GM12878 (cell line): ENCODE measurements at regions not wholly inside any gene's neighbourhood (a gene's known extent, or its start where the extent isn't known, plus 50 kb on each side); places are given as distances from the start of the nearest gene placed in this dataset.
"Not testable (repeated sequence)": the region's sequence is repeated elsewhere in the genome, so short reads cannot be mapped to it uniquely, and the experiment has no call there.

Experiments
- ATAC-seq: fragments of 200-7000 bp; cut with Tn5 transposase; 3 replicates; pipeline ENCODE4 v1.9.1; 2020; ENCODE audit warnings: mild to moderate bottlenecking, moderate library complexity
- BruUV-seq: library from RNA; stranded (reverse); fragments of 400-500 nt; replicated peaks from 2 replicates; lab custom pipeline; 2021; lab: Mats Ljungman, UMichigan
- CTCF ChIA-PET: fragments of 300-600 bp; sonication (Branson Sonifier 250); formaldehyde crosslinking; extraction: SDS; loops from one replicate; lab custom pipeline; 2021; ENCODE audit warnings: inconsistent platforms; lab: Yijun Ruan, JAX
- POLR2A ChIA-PET: fragments of 350-600 bp; formaldehyde crosslinking; extraction: SDS; loops from one replicate; lab custom pipeline; 2021; ENCODE audit warnings: inconsistent platforms; lab: Charles Lee
- RAD21 ChIA-PET: fragments of 300-600 bp; sonication (Branson Sonifier 250); formaldehyde crosslinking; loops from one replicate; lab custom pipeline; 2023; ENCODE audit warnings: antibody characterized with exemption; ENCODE audit not compliant: unreplicated experiment; lab: Charles Lee
- SMC1A ChIA-PET: fragments of 300-600 bp; sonication (Branson Sonifier 250); formaldehyde crosslinking; loops from one replicate; lab custom pipeline; 2023; ENCODE audit not compliant: unreplicated experiment, uncharacterized antibody; lab: Charles Lee
- DNase-seq: peaks from one replicate; pipeline ENCODE4 v3.0.0-alpha.2; 2011; ENCODE audit warnings: low read depth, low spot score
- FAIRE-seq: peaks from 3 replicates; lab custom pipeline; 2011; peaks lifted over from hg19 to GRCh38; lab: Jason Lieb, UNC
- H2AFZ ChIP-seq: 2 replicates; pipeline ENCODE4 v1.6.0; 2011; ENCODE audit warnings: low read depth, low read length, control low read depth; ENCODE audit not compliant: control insufficient read depth
- H3K27ac ChIP-seq: 2 replicates; pipeline ENCODE4 v1.5.1; 2011; ENCODE audit warnings: control low read depth; ENCODE audit not compliant: control insufficient read depth, insufficient read depth
- H3K27me3 ChIP-seq, 2 experiments: replicated peaks in 1 of 2; 2 replicates each; pipeline versions ENCODE4 v1.6.0 to v1.6.1; 2011; ENCODE audit warnings: low read length in 1 of 2; ENCODE audit not compliant: control insufficient read depth in 2 of 2, insufficient read depth in 2 of 2
- H3K36me3 ChIP-seq, 2 experiments: 2 replicates each; pipeline ENCODE4 v1.5.1; 2011; ENCODE audit warnings: low read length in 1 of 2; ENCODE audit not compliant: control insufficient read depth in 2 of 2, insufficient read depth in 2 of 2
- H3K4me1 ChIP-seq: 2 replicates; pipeline ENCODE4 v1.6.1; 2011; ENCODE audit warnings: mild to moderate bottlenecking, low read length, moderate library complexity, mixed read lengths; ENCODE audit not compliant: control insufficient read depth, insufficient read depth
- H3K4me2 ChIP-seq: 2 replicates; pipeline ENCODE4 v1.6.0; 2011; ENCODE audit warnings: control low read depth; ENCODE audit not compliant: control insufficient read depth, insufficient read depth
- H3K4me3 ChIP-seq: fragments of 200-600 bp; sonication (generic); 2 replicates; pipeline ENCODE4 v1.5.1; 2016
- H3K79me2 ChIP-seq: 2 replicates; pipeline ENCODE4 v1.6.0; 2011; ENCODE audit warnings: low read length; ENCODE audit not compliant: control insufficient read depth, insufficient read depth
- H3K9ac ChIP-seq: 2 replicates; pipeline ENCODE4 v1.8.0; 2011; ENCODE audit warnings: low read length, control low read depth, mixed read lengths; ENCODE audit not compliant: control insufficient read depth, insufficient read depth
- H3K9me3 ChIP-seq: replicated peaks from 3 replicates; pipeline ENCODE4 v1.5.1; 2011; ENCODE audit warnings: mild to moderate bottlenecking, low read length; ENCODE audit not compliant: control insufficient read depth, insufficient read depth
- H4K20me1 ChIP-seq: 2 replicates; pipeline ENCODE4 v1.6.0; 2011; ENCODE audit not compliant: control insufficient read depth, insufficient read depth
- GATAD2B ChIP-seq: fragments of 450-650 bp; conservative IDR thresholded peaks from 2 replicates; pipeline ENCODE4 v1.6.1; 2017; ENCODE audit warnings: low read depth, mild to moderate bottlenecking, moderate library complexity
- KDM1A ChIP-seq: fragments of 200-600 bp; sonication (generic); IDR thresholded peaks from 2 replicates; pipeline ENCODE4 v1.6.1; 2016; ENCODE audit warnings: borderline replicate concordance
- SREBF1 ChIP-seq: IDR thresholded peaks from 2 replicates; pipeline ENCODE4 v1.6.1; 2012; ENCODE audit warnings: mild to moderate bottlenecking, low read length
- WGBS: methylation state at CpG from one replicate; pipeline ENCODE4 v1.1.6; 2016; ENCODE audit warnings: low lambda C conversion rate; ENCODE audit not compliant: insufficient replicate concordance, insufficient coverage; ENCODE audit errors: missing lambda C conversion rate; 5-methylcytosine and 5-hydroxymethylcytosine counted together
- in situ Hi-C: fragments of 300-500 bp; cut with MboI; formaldehyde crosslinking; loops from 9 replicates; pipeline ENCODE4 v1.14.3; 2018; ENCODE audit warnings: mixed read lengths
- intact Hi-C: fragments of 100-400 bp; cut with micrococcal nuclease; formaldehyde crosslinking; loops from one replicate; pipeline ENCODE4 v1.14.2; 2022; ENCODE audit not compliant: unreplicated experiment

- Histone ChIP-seq H2AFZ (no peak overlapping the region), H3K4me1 (no peaks in the 10 kb centered on the region), H4K20me1 (no peaks in the 10 kb centered on the region), H3K4me3 (no peak overlapping the region), H3K36me3 (no peaks in the 10 kb centered on the region), H3K9ac (no peak overlapping the region), H3K27ac (no peak overlapping the region), H3K4me2 (no peak overlapping the region), H3K79me2 (no peaks in the 10 kb centered on the region), H3K27me3 (no peaks in the 10 kb centered on the region; a peak in 1 of 4 replicates), H3K9me3 (no peaks in the 10 kb centered on the region)
- ATAC-seq = no peak
- no TSS peak for BruUV-seq
- 33% methylated on average over 10 of the region's 10 CpGs for WGBS
- intact Hi-C loops = no loop called here
- in situ Hi-C loops = no loop called here
- DNase-seq = no peak
- CTCF ChIA-PET = interaction anchor here (0.6 kb wide), 1 partner anchor 340 kb away, joined by 3 read pairs; no protein-coding TSS in a partner anchor
- SMC1A ChIA-PET = no interaction called here
- POLR2A ChIA-PET = no interaction called here
- no peak for TF ChIP-seq KDM1A
- TF ChIP-seq GATAD2B = no peak
- no peak for TF ChIP-seq SREBF1
- RAD21 ChIA-PET = no interaction called here
- no peak for FAIRE-seq
These were observed 152.0 kb upstream of the IRS2 start for GRCh38 chr13:109938255-109938936.

DNA sequence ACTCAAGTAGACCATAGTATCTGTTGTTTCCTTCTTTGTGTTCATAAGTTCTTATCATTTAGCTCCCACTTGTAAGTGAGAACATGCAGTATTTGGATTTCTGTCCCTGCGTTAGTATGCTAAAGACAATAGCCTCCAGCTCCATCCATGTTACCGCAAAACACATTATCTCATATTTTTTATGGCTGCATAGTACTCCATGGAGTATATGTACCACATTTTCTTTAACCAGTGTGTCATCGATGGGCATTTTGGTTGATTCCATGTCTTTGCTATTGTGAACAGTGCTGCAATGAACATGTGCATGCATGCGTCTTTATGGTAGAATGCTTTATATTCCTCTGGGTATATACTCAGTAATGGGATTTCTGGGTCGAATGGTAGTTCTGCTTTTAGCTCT lies 148.1 kb upstream of the IRS2 start:
- H3K27ac ChIP-seq, H3K4me2 ChIP-seq, ATAC-seq, H3K9me3 ChIP-seq, SMC1A ChIA-PET, H3K4me3 ChIP-seq, RAD21 ChIA-PET, H3K79me2 ChIP-seq, H3K27me3 ChIP-seq, H2AFZ ChIP-seq, H3K36me3 ChIP-seq, H3K4me1 ChIP-seq, FAIRE-seq, POLR2A ChIA-PET, H3K9ac ChIP-seq, in situ Hi-C loops, H4K20me1 ChIP-seq, BruUV-seq, intact Hi-C loops, DNase-seq: not testable (repeated sequence)
- WGBS = 47% methylated on average over 5 of the region's 5 CpGs
- CTCF ChIA-PET = interaction anchor here (1.6 kb wide), 1 partner anchor 477 kb away, joined by 4 read pairs; no protein-coding TSS in a partner anchor
